IMR-90 (cell line): ENCODE measurements at regions not wholly inside any gene's neighbourhood (a gene's known extent, or its start where the extent isn't known, plus 50 kb on each side); places are given as distances from the start of the nearest gene placed in this dataset.

Source experiments
- ATAC-seq: fragments of 200-7000 bp; cut with Tn5 transposase; 2 replicates; pipeline ENCODE4 v1.9.1; 2020; ENCODE audit warnings: low read depth, mild to moderate bottlenecking, moderate library complexity
- BruUV-seq: library from RNA; stranded (reverse); fragments of 400-500 nt; replicated peaks from 2 replicates; lab custom pipeline; 2021; lab: Mats Ljungman, UMichigan
- CTCF ChIA-PET: fragments of 300-600 bp; formaldehyde crosslinking; extraction: SDS; loops from one replicate; lab custom pipeline; 2021; ENCODE audit warnings: antibody characterized with exemption; lab: Yijun Ruan, JAX
- POLR2A ChIA-PET: fragments of 300-600 bp; sonication (Branson Sonifier 250); formaldehyde crosslinking; loops from one replicate; lab custom pipeline; 2022; ENCODE audit warnings: antibody characterized with exemption; ENCODE audit not compliant: unreplicated experiment; lab: Charles Lee
- DNase-seq: peaks from one replicate; pipeline ENCODE4 v3.0.0; 2013
- H2AFZ ChIP-seq: replicated peaks from 2 replicates; pipeline ENCODE3; 2013; ENCODE audit warnings: low read length, mild to moderate bottlenecking; ENCODE audit not compliant: poor library complexity
- H2AK5ac ChIP-seq: 2 replicates; pipeline ENCODE4 v1.6.1; 2013; ENCODE audit warnings: low read depth, low read length, inconsistent platforms
- H2AK9ac ChIP-seq: replicated peaks from 2 replicates; pipeline ENCODE3; 2013; ENCODE audit warnings: mild to moderate bottlenecking, low read depth, low read length, moderate library complexity; ENCODE audit not compliant: poor library complexity
- H2BK120ac ChIP-seq: 2 replicates; pipeline ENCODE4 v1.6.1; 2013; ENCODE audit warnings: low read depth, low read length, inconsistent platforms
- H2BK15ac ChIP-seq: 3 replicates; pipeline ENCODE4 v1.6.1; 2013; ENCODE audit warnings: low read depth, low read length, inconsistent platforms
- H2BK20ac ChIP-seq: 2 replicates; pipeline ENCODE4 v1.6.1; 2013; ENCODE audit warnings: low read depth, mild to moderate bottlenecking, inconsistent platforms, low read length, moderate library complexity
- H2BK5ac ChIP-seq: 2 replicates; pipeline ENCODE4 v1.6.1; 2013; ENCODE audit warnings: mild to moderate bottlenecking, low read depth, low read length, inconsistent platforms; ENCODE audit not compliant: poor library complexity, severe bottlenecking
- H3K14ac ChIP-seq: replicated peaks from 2 replicates; pipeline ENCODE4 v1.6.1; 2013; ENCODE audit warnings: low read depth, low read length, inconsistent platforms
- H3K18ac ChIP-seq: 2 replicates; pipeline ENCODE4 v1.6.1; 2013; ENCODE audit warnings: low read depth, low read length, control low read depth
- H3K23ac ChIP-seq: 2 replicates; pipeline ENCODE4 v1.6.1; 2013; ENCODE audit warnings: low read depth, low read length, inconsistent platforms
- H3K27ac ChIP-seq: 2 replicates; pipeline ENCODE4 v1.5.1; 2013; ENCODE audit warnings: mild to moderate bottlenecking, control low read depth, low read length; ENCODE audit not compliant: insufficient read depth
- H3K27me3 ChIP-seq: 2 replicates; pipeline ENCODE4 v1.6.1; 2013; ENCODE audit warnings: low read length; ENCODE audit not compliant: control insufficient read depth, insufficient read depth
- H3K36me3 ChIP-seq: 2 replicates; pipeline ENCODE4 v1.6.1; 2013; ENCODE audit warnings: low read length, mixed read lengths; ENCODE audit not compliant: control insufficient read depth, insufficient read depth
- H3K4ac ChIP-seq: 2 replicates; pipeline ENCODE4 v1.6.1; 2013; ENCODE audit warnings: low read depth, low read length, inconsistent platforms
- H3K4me1 ChIP-seq: 2 replicates; pipeline ENCODE4 v1.6.1; 2013; ENCODE audit warnings: low read length, mixed read lengths; ENCODE audit not compliant: control insufficient read depth, insufficient read depth
- H3K4me2 ChIP-seq: 2 replicates; pipeline ENCODE4 v1.6.1; 2013; ENCODE audit warnings: low read depth, mild to moderate bottlenecking, control low read depth, low read length, moderate library complexity
- H3K4me3 ChIP-seq: 2 replicates; pipeline ENCODE4 v1.5.1; 2013; ENCODE audit warnings: low read depth, mild to moderate bottlenecking, control low read depth, low read length, moderate library complexity; ENCODE audit not compliant: insufficient read depth
- H3K56ac ChIP-seq: 2 replicates; pipeline ENCODE4 v1.6.1; 2013; ENCODE audit warnings: low read length, inconsistent platforms; ENCODE audit not compliant: insufficient read depth; ENCODE audit errors: extremely low read depth
- H3K79me1 ChIP-seq, 2 experiments: 2 replicates each; pipeline ENCODE4 v1.6.1; 2013; ENCODE audit warnings: low read length in 2 of 2, inconsistent platforms in 1 of 2, low read depth in 1 of 2
- H3K9ac ChIP-seq: 2 replicates; pipeline ENCODE4 v1.6.1; 2013; ENCODE audit warnings: low read depth, low read length, control low read depth
- H3K9me1 ChIP-seq: 2 replicates; pipeline ENCODE4 v1.6.1; 2013; ENCODE audit warnings: low read length, inconsistent platforms; ENCODE audit not compliant: insufficient read depth
- H3K9me3 ChIP-seq: 2 replicates; pipeline ENCODE4 v1.6.1; 2013; ENCODE audit warnings: low read length; ENCODE audit not compliant: control insufficient read depth, insufficient read depth
- H4K20me1 ChIP-seq: 2 replicates; pipeline ENCODE4 v1.6.1; 2013; ENCODE audit warnings: low read length, inconsistent platforms; ENCODE audit not compliant: insufficient read depth
- H4K5ac ChIP-seq: 2 replicates; pipeline ENCODE4 v1.6.1; 2013; ENCODE audit warnings: mild to moderate bottlenecking, low read depth, low read length, control low read depth
- H4K8ac ChIP-seq, 2 experiments: 2 replicates each; pipeline ENCODE4 v1.6.1; 2013; ENCODE audit warnings: low read depth in 2 of 2, low read length in 2 of 2, control low read depth in 1 of 2, inconsistent platforms in 1 of 2
- H4K91ac ChIP-seq: 2 replicates; pipeline ENCODE4 v1.6.1; 2013; ENCODE audit warnings: low read depth, low read length, inconsistent platforms; ENCODE audit not compliant: insufficient read depth
- BHLHE40 ChIP-seq: fragments of 150-350 bp; IDR thresholded peaks from 2 replicates; pipeline ENCODE4 v1.6.1; 2016; ENCODE audit warnings: mild to moderate bottlenecking, low read depth, low read length
- CEBPB ChIP-seq: IDR thresholded peaks from 2 replicates; pipeline ENCODE4 v1.6.1; 2012; ENCODE audit warnings: low read depth, low read length, improper control_type of control experiment
- CHD1 ChIP-seq: IDR thresholded peaks from 2 replicates; pipeline ENCODE4 v1.6.1; 2012; ENCODE audit warnings: low read depth, low read length, improper control_type of control experiment
- ELK1 ChIP-seq: fragments of 150-350 bp; IDR thresholded peaks from 2 replicates; pipeline ENCODE4 v1.6.1; 2016; ENCODE audit warnings: low read depth, mild to moderate bottlenecking, low read length, moderate library complexity, borderline replicate concordance
- FOS ChIP-seq: fragments of 150-350 bp; IDR thresholded peaks from 2 replicates; pipeline ENCODE4 v1.6.1; 2016; ENCODE audit warnings: low read depth, low read length
- MAFK ChIP-seq: IDR thresholded peaks from 2 replicates; pipeline ENCODE4 v1.6.1; 2012; ENCODE audit warnings: low read depth, low read length, improper control_type of control experiment
- MAZ ChIP-seq: IDR thresholded peaks from 2 replicates; pipeline ENCODE4 v1.6.1; 2012; ENCODE audit warnings: low read depth, mild to moderate bottlenecking, low read length, improper control_type of control experiment, moderate library complexity, borderline replicate concordance
- MXI1 ChIP-seq: IDR thresholded peaks from 2 replicates; pipeline ENCODE4 v1.6.1; 2012; ENCODE audit warnings: low read depth, mild to moderate bottlenecking, low read length, moderate library complexity, borderline replicate concordance
- NFE2L2 ChIP-seq: fragments of 150-350 bp; IDR thresholded peaks from 2 replicates; pipeline ENCODE4 v1.6.1; 2016; ENCODE audit warnings: low read depth, mild to moderate bottlenecking, low read length
- POLR2A ChIP-seq: IDR thresholded peaks from 2 replicates; pipeline ENCODE4 v1.6.1; 2012; ENCODE audit warnings: mild to moderate bottlenecking, low read depth, low read length
- RAD21 ChIP-seq: IDR thresholded peaks from 2 replicates; pipeline ENCODE4 v1.6.1; 2012; ENCODE audit warnings: low read length, improper control_type of control experiment
- RCOR1 ChIP-seq: IDR thresholded peaks from 2 replicates; pipeline ENCODE4 v1.6.1; 2012; ENCODE audit warnings: mild to moderate bottlenecking, low read length, improper control_type of control experiment; ENCODE audit not compliant: insufficient replicate concordance
- RFX5 ChIP-seq: IDR thresholded peaks from 2 replicates; pipeline ENCODE4 v1.8.0; 2012; ENCODE audit warnings: low read depth, mild to moderate bottlenecking, low read length, moderate library complexity
- SMC3 ChIP-seq: fragments of 150-350 bp; IDR thresholded peaks from 2 replicates; pipeline ENCODE4 v1.6.1; 2016; ENCODE audit warnings: low read depth, mild to moderate bottlenecking, antibody characterized with exemption, low read length, moderate library complexity
- WGBS, 2 experiments: methylation state at CpG; one replicate each; pipeline versions ENCODE4 v1.1.5 to v1.1.7; 2013; ENCODE audit warnings: missing lambda C conversion rate in 2 of 2; ENCODE audit not compliant: insufficient read length in 1 of 2; ENCODE audit errors: extremely low coverage in 2 of 2; 5-methylcytosine and 5-hydroxymethylcytosine counted together
- dilution Hi-C: fragments of 300-500 bp; cut with HindIII; formaldehyde crosslinking; loops from one replicate; pipeline ENCODE4 v1.14.3; 2018; ENCODE audit warnings: low sequenced_read_pairs; ENCODE audit not compliant: unreplicated experiment
- in situ Hi-C: fragments of 300-500 bp; cut with MboI; formaldehyde crosslinking; loops from 3 replicates; pipeline ENCODE4 v1.14.3; 2019; ENCODE audit warnings: low sequenced_read_pairs, inconsistent platforms, mixed read lengths
- intact Hi-C: fragments of 100-400 bp; cut with micrococcal nuclease; formaldehyde crosslinking; loops from 2 replicates; pipeline ENCODE4 v1.10.0; 2022
- TF ChIP-seq, protein P1 (sequence below): fragments of 150-350 bp; IDR thresholded peaks from 2 replicates; pipeline ENCODE4 v1.6.1; 2017; ENCODE audit warnings: mild to moderate bottlenecking, antibody characterized with exemption, low read length, low read depth
- TF ChIP-seq, protein P2 (sequence below): conservative IDR thresholded peaks from 2 replicates; pipeline ENCODE4 v1.5.1; 2012; ENCODE audit warnings: mild to moderate bottlenecking, low read depth, low read length, improper control_type of control experiment

GRCh38 chr2:236674646-236675045 lies 105.0 kb downstream of the ACKR3 start:
- Histone ChIP-seq H4K5ac (no peak overlapping the region), H2AK9ac (no peak overlapping the region), H3K4me3 (no peak overlapping the region), H3K18ac (no peak overlapping the region), H4K8ac (no peak overlapping the region), H3K27ac (no peak overlapping the region), H2AFZ (no peak overlapping the region), H3K4me1 (no peaks in the 10 kb centered on the region; the same call in none of the 2 replicates), H3K4ac (no peak overlapping the region), H3K56ac (no peak overlapping the region), H4K91ac (no peak overlapping the region), H2BK20ac (no peak overlapping the region), H2BK15ac (no peak overlapping the region), H3K27me3 (peaks cover 18% of the 10 kb centered on the region), H3K9ac (no peak overlapping the region), H2BK120ac (no peak overlapping the region), H3K4me2 (no peak overlapping the region), H3K36me3 (no peaks in the 10 kb centered on the region), H3K79me1 (no peaks in the 10 kb centered on the region), H3K9me1 (no peaks in the 10 kb centered on the region), H3K14ac (no peak overlapping the region), H4K20me1 (no peaks in the 10 kb centered on the region), H2BK5ac (no peak overlapping the region), H2AK5ac (no peak overlapping the region), H3K9me3 (peaks cover 5% of the 10 kb centered on the region; the same call in 1 of the 2 replicates), H3K23ac (no peak overlapping the region)
- intact Hi-C loops (no loop called here), in situ Hi-C loops (no loop called here), dilution Hi-C loops (no loop called here)
- no CpG with 5 or more reads among the region's 7 CpGs for WGBS, 2 experiments
- no TSS peak for BruUV-seq
- DNase-seq = no peak
- ChIA-PET POLR2A (no interaction called here), CTCF (no interaction called here)
- no peak for TF ChIP-seq MAFK
- TF ChIP-seq RCOR1 = no peak
- TF ChIP-seq CEBPB = no peak
- TF ChIP-seq NFE2L2 = no peak
- TF ChIP-seq, protein P1, sequence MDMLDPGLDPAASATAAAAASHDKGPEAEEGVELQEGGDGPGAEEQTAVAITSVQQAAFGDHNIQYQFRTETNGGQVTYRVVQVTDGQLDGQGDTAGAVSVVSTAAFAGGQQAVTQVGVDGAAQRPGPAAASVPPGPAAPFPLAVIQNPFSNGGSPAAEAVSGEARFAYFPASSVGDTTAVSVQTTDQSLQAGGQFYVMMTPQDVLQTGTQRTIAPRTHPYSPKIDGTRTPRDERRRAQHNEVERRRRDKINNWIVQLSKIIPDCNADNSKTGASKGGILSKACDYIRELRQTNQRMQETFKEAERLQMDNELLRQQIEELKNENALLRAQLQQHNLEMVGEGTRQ = no peak
- TF ChIP-seq FOS = no peak
- no peak for TF ChIP-seq MAZ
- no peak for TF ChIP-seq BHLHE40
- TF ChIP-seq RAD21 = no peak
- TF ChIP-seq, protein P2, sequence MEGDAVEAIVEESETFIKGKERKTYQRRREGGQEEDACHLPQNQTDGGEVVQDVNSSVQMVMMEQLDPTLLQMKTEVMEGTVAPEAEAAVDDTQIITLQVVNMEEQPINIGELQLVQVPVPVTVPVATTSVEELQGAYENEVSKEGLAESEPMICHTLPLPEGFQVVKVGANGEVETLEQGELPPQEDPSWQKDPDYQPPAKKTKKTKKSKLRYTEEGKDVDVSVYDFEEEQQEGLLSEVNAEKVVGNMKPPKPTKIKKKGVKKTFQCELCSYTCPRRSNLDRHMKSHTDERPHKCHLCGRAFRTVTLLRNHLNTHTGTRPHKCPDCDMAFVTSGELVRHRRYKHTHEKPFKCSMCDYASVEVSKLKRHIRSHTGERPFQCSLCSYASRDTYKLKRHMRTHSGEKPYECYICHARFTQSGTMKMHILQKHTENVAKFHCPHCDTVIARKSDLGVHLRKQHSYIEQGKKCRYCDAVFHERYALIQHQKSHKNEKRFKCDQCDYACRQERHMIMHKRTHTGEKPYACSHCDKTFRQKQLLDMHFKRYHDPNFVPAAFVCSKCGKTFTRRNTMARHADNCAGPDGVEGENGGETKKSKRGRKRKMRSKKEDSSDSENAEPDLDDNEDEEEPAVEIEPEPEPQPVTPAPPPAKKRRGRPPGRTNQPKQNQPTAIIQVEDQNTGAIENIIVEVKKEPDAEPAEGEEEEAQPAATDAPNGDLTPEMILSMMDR = no peak
- no peak for TF ChIP-seq POLR2A
- no peak for TF ChIP-seq CHD1
- no peak for TF ChIP-seq RFX5
- TF ChIP-seq SMC3 = no peak
- TF ChIP-seq ELK1 = no peak
- no peak for TF ChIP-seq MXI1
- no peak for ATAC-seq
